Body of pancreas (tissue), 4 donors: ENCODE measurements at regions not wholly inside any gene's neighbourhood (a gene's known extent, or its start where the extent isn't known, plus 50 kb on each side); places are given as distances from the start of the nearest gene placed in this dataset.

Source experiments
- CTCF ChIP-seq, 7 experiments: fragments of 450-650 bp in 4 of 7; fragments of 200-600 bp in 3 of 7; sonication (generic) in 3 of 7; IDR thresholded peaks; one replicate each; pipeline ENCODE4 v1.5.1; 2016 to 2019; ENCODE audit warnings: antibody characterized with exemption in 7 of 7
- POLR2A ChIP-seq, 3 donors: fragments of 450-650 bp; IDR thresholded peaks; one replicate each; pipeline ENCODE4 v1.6.1; 2016; ENCODE audit warnings: antibody characterized with exemption in 3 of 3, mild to moderate bottlenecking in 2 of 3

- no peak for TF ChIP-seq CTCF (IDR thresholded peaks at IDR 0.05)
- no peak for TF ChIP-seq POLR2A (IDR thresholded peaks at IDR 0.05)
Measured at GRCh38 chr11:37182031-37182430, 584.0 kb upstream of the RAG2 start.
